ENCODE measurements at regions not wholly inside any gene's neighbourhood (a gene's known extent, or its start where the extent isn't known, plus 50 kb on each side); places are given as distances from the start of the nearest gene placed in this dataset.
"Not testable (repeated sequence)": the region's sequence is repeated elsewhere in the genome, so short reads cannot be mapped to it uniquely, and the experiment has no call there.

DNA sequence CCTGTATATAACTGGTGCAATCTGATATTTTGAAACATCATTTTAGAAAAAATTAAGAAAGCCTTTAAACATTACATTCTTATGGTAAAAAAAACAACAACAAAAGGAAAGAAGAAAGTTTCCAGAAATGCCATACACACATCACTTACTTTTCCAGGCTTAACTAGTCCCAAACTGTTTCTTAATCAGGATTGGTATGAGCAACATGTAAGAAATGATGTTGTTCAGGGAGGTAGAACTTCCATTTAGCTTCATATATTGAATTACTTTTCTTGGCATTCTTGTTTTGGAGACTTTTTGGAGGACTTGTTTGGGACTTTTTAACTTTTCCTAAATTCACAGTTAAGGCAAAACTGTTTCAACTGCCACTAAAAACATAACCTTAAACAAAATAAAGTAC is 791.5 kb downstream of the METTL15 start:
- no peak for ATAC-seq
- TF ChIP-seq, protein P1, sequence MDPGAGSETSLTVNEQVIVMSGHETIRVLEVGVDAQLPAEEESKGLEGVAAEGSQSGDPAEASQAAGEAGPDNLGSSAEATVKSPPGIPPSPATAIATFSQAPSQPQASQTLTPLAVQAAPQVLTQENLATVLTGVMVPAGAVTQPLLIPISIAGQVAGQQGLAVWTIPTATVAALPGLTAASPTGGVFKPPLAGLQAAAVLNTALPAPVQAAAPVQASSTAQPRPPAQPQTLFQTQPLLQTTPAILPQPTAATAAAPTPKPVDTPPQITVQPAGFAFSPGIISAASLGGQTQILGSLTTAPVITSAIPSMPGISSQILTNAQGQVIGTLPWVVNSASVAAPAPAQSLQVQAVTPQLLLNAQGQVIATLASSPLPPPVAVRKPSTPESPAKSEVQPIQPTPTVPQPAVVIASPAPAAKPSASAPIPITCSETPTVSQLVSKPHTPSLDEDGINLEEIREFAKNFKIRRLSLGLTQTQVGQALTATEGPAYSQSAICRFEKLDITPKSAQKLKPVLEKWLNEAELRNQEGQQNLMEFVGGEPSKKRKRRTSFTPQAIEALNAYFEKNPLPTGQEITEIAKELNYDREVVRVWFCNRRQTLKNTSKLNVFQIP (CRISPR knock-in tag; IDR thresholded peaks at IDR 0.05; ENCODE audit: borderline replicate concordance, low read depth) = no peak
- TF ChIP-seq, protein P2, sequence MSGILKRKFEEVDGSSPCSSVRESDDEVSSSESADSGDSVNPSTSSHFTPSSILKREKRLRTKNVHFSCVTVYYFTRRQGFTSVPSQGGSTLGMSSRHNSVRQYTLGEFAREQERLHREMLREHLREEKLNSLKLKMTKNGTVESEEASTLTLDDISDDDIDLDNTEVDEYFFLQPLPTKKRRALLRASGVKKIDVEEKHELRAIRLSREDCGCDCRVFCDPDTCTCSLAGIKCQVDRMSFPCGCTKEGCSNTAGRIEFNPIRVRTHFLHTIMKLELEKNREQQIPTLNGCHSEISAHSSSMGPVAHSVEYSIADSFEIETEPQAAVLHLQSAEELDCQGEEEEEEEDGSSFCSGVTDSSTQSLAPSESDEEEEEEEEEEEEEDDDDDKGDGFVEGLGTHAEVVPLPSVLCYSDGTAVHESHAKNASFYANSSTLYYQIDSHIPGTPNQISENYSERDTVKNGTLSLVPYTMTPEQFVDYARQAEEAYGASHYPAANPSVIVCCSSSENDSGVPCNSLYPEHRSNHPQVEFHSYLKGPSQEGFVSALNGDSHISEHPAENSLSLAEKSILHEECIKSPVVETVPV (CRISPR knock-in tag; IDR thresholded peaks at IDR 0.05) = no peak
- TF ChIP-seq OSR1 (CRISPR knock-in tag; IDR thresholded peaks at IDR 0.05) (no peak), ESRRG (CRISPR knock-in tag; IDR thresholded peaks at IDR 0.05) (no peak), ZNF565 (CRISPR knock-in tag; conservative IDR thresholded peaks at IDR 0.05; ENCODE audit: low read depth) (no peak), SNAI2 (CRISPR knock-in tag; IDR thresholded peaks at IDR 0.05) (no peak), ZNF8 (CRISPR knock-in tag; IDR thresholded peaks at IDR 0.05) (no peak), ISL1 (CRISPR knock-in tag; IDR thresholded peaks at IDR 0.05) (no peak), ARNTL (CRISPR knock-in tag; IDR thresholded peaks at IDR 0.05; ENCODE audit: borderline replicate concordance, low read depth) (no peak), ZNF70 (CRISPR knock-in tag; IDR thresholded peaks at IDR 0.05) (no peak), TOX (CRISPR knock-in tag; IDR thresholded peaks at IDR 0.05; ENCODE audit: borderline replicate concordance) (no peak), RARB (CRISPR knock-in tag; IDR thresholded peaks at IDR 0.05) (no peak)
- TF ChIP-seq, protein P3, sequence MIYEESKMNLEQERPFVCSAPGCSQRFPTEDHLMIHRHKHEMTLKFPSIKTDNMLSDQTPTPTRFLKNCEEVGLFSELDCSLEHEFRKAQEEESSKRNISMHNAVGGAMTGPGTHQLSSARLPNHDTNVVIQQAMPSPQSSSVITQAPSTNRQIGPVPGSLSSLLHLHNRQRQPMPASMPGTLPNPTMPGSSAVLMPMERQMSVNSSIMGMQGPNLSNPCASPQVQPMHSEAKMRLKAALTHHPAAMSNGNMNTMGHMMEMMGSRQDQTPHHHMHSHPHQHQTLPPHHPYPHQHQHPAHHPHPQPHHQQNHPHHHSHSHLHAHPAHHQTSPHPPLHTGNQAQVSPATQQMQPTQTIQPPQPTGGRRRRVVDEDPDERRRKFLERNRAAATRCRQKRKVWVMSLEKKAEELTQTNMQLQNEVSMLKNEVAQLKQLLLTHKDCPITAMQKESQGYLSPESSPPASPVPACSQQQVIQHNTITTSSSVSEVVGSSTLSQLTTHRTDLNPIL (CRISPR knock-in tag; IDR thresholded peaks at IDR 0.05; ENCODE audit: low read depth) = no peak

DNA sequence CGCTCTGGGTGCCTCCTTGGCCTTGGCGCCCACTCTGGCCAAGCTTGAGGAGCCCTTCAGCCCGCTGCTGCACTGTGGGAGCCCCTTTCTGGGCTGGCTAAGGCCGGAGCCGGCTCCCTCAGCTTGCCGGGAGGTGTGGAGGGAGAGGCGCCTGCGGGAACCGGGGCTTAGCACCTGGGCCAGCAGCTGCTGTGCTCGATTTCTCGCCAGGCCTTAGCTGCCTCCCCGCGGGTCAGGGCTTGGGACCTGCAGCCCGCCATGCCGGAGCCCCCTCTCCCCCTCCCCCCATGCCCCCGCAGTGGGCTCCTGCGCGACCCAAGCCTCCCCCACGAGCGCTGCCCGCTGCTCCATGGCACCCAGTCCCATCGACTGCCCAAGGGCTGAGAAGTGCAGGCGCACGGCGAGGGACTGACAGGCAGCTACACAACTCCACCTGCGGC is 782.4 kb downstream of the METTL15 start:
- ATAC-seq = not testable (repeated sequence)

DNA sequence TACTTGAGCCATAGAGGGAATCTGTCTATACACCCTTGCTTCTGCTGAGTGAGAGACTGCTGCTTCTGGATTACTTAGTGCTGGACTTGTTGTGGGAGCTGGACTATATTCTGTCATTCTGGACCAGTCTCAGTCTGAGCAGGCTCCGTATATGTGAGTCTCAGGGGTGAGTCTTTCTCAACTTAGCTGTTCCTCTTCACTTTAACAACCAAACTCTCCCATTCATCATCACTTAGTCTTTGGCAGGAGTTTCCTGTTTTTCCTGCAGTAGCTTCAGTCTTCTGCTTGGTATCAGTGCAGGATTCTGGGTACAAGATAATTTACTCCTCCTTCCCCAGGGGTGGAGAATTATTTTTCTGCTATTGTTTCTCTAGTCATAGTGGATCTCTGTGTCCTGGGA is 779.5 kb downstream of the METTL15 start:
- TF ChIP-seq, protein P2 (CRISPR knock-in tag; IDR thresholded peaks at IDR 0.05) = no peak
- TF ChIP-seq ZFP3 (CRISPR knock-in tag; IDR thresholded peaks at IDR 0.05) = no peak
- no peak for ATAC-seq

DNA sequence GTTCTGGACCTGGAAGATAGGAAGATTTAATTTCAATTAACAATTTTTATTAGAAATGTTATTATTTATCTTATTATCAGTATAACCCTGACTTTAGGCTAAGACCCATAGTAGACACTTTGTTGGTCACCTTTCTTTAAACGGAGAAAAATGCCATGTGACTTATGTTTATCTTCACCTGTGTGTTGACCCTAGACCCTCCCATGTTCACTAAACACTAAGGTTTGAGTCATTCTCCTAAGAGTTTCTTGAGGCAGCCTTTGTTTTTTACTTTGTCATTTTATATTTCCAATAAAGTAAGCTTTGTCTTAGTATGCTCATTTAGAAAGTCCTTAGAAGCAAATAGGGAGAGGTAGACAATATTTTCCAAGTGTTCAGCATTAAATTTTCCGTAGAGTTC is 771.7 kb downstream of the METTL15 start:
- no peak for ATAC-seq
- TF ChIP-seq, protein P1 (CRISPR knock-in tag; IDR thresholded peaks at IDR 0.05; ENCODE audit: borderline replicate concordance, low read depth) = no peak
- no peak for TF ChIP-seq ZFP3 (CRISPR knock-in tag; IDR thresholded peaks at IDR 0.05)
- TF ChIP-seq, protein P4, sequence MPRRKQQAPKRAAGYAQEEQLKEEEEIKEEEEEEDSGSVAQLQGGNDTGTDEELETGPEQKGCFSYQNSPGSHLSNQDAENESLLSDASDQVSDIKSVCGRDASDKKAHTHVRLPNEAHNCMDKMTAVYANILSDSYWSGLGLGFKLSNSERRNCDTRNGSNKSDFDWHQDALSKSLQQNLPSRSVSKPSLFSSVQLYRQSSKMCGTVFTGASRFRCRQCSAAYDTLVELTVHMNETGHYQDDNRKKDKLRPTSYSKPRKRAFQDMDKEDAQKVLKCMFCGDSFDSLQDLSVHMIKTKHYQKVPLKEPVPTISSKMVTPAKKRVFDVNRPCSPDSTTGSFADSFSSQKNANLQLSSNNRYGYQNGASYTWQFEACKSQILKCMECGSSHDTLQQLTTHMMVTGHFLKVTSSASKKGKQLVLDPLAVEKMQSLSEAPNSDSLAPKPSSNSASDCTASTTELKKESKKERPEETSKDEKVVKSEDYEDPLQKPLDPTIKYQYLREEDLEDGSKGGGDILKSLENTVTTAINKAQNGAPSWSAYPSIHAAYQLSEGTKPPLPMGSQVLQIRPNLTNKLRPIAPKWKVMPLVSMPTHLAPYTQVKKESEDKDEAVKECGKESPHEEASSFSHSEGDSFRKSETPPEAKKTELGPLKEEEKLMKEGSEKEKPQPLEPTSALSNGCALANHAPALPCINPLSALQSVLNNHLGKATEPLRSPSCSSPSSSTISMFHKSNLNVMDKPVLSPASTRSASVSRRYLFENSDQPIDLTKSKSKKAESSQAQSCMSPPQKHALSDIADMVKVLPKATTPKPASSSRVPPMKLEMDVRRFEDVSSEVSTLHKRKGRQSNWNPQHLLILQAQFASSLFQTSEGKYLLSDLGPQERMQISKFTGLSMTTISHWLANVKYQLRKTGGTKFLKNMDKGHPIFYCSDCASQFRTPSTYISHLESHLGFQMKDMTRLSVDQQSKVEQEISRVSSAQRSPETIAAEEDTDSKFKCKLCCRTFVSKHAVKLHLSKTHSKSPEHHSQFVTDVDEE (CRISPR knock-in tag; IDR thresholded peaks at IDR 0.05) = no peak
- no peak for TF ChIP-seq ISL1 (CRISPR knock-in tag; IDR thresholded peaks at IDR 0.05)
- TF ChIP-seq, protein P2 (CRISPR knock-in tag; IDR thresholded peaks at IDR 0.05) = no peak
- TF ChIP-seq ZNF70 (CRISPR knock-in tag; IDR thresholded peaks at IDR 0.05) = no peak
